NCI-H524 treated with DMSO at 0.1 percent for 48 hours (cell line): ENCODE measurements at regions not wholly inside any gene's neighbourhood (a gene's known extent, or its start where the extent isn't known, plus 50 kb on each side); places are given as distances from the start of the nearest gene placed in this dataset.

Experiments used
- DNase-seq: peaks from one replicate; lab custom pipeline; 2025; lab: John Stamatoyannopoulos, UW

GRCh38 chr9:78806492-78807160 lies 509.7 kb downstream of the PSAT1 start:
- DNase-seq: no peak

GRCh38 chr9:78807286-78807685 lies 510.4 kb downstream of the PSAT1 start:
- DNase-seq: no peak

- DNase-seq: no peak
Measured at GRCh38 chr9:78808048-78808447, 511.1 kb downstream of the PSAT1 start.

GRCh38 chr9:78811622-78812276 lies 514.8 kb downstream of the PSAT1 start:
- DNase-seq: no peak

- DNase-seq: no peak
Measured at GRCh38 chr9:78812665-78813064, 515.7 kb downstream of the PSAT1 start.

GRCh38 chr9:78813602-78814180 lies 516.8 kb downstream of the PSAT1 start:
- DNase-seq: no peak

- no peak for DNase-seq
Measured at GRCh38 chr9:78821126-78821822, 524.3 kb downstream of the PSAT1 start.

- no peak for DNase-seq
Measured at GRCh38 chr9:78826527-78826926, 529.6 kb downstream of the PSAT1 start.

GRCh38 chr9:78828521-78828920 lies 531.6 kb downstream of the PSAT1 start:
- no peak for DNase-seq

GRCh38 chr9:78830301-78830700 lies 533.4 kb downstream of the PSAT1 start:
- no peak for DNase-seq

GRCh38 chr9:78831726-78832125 lies 534.8 kb downstream of the PSAT1 start:
- DNase-seq: no peak

GRCh38 chr9:78835928-78836450 lies 539.1 kb downstream of the PSAT1 start:
- no peak for DNase-seq

- no peak for DNase-seq
Measured at GRCh38 chr9:78839252-78839651, 542.3 kb downstream of the PSAT1 start.

GRCh38 chr9:78848061-78848460 lies 551.1 kb downstream of the PSAT1 start:
- DNase-seq: peak; percentile 17

GRCh38 chr9:78856144-78856543 lies 559.2 kb downstream of the PSAT1 start:
- no peak for DNase-seq

- no peak for DNase-seq
Measured at GRCh38 chr9:78856781-78857180, 559.9 kb downstream of the PSAT1 start.

GRCh38 chr9:78857373-78858225 lies 560.7 kb downstream of the PSAT1 start:
- no peak for DNase-seq

GRCh38 chr9:78858266-78858665 lies 561.3 kb downstream of the PSAT1 start:
- DNase-seq: no peak

- no peak for DNase-seq
Measured at GRCh38 chr9:78860801-78861475, 564.0 kb downstream of the PSAT1 start.

- no peak for DNase-seq
Measured at GRCh38 chr9:78863531-78863930, 566.6 kb downstream of the PSAT1 start.

- no peak for DNase-seq
Measured at GRCh38 chr9:78865737-78866136, 568.8 kb downstream of the PSAT1 start.
